ENCODE measurements at regions not wholly inside any gene's neighbourhood (a gene's known extent, or its start where the extent isn't known, plus 50 kb on each side); places are given as distances from the start of the nearest gene placed in this dataset.

- H3K36me3 ChIP-seq (ENCODE audit: control insufficient read depth, insufficient read depth, low read length): no peaks in the 10 kb centered on the region
- H3K27me3 ChIP-seq (replicated peaks; ENCODE audit: control insufficient read depth, insufficient read depth, low read length): no peaks in the 10 kb centered on the region
- no peak overlapping the region for H3K4me3 ChIP-seq (replicated peaks; ENCODE audit: low read depth, low read length)
- no peak for DNase-seq (ENCODE audit: extremely low read depth, insufficient read length)
- no peak for TF ChIP-seq CTCF (IDR thresholded peaks at IDR 0.05; ENCODE audit: insufficient read depth, low read length, poor library complexity, severe bottlenecking)
These were observed 731.4 kb downstream of the LTN1 start for GRCh38 chr21:28261298-28261697.

- Histone ChIP-seq H3K27me3 (replicated peaks; ENCODE audit: control insufficient read depth, insufficient read depth, low read length) (no peaks in the 10 kb centered on the region), H3K4me3 (replicated peaks; ENCODE audit: low read depth, low read length) (no peak overlapping the region), H3K36me3 (ENCODE audit: control insufficient read depth, insufficient read depth, low read length) (no peaks in the 10 kb centered on the region)
- TF ChIP-seq CTCF (IDR thresholded peaks at IDR 0.05; ENCODE audit: insufficient read depth, low read length, poor library complexity, severe bottlenecking): no peak
- DNase-seq (ENCODE audit: extremely low read depth, insufficient read length): no peak
These were observed 735.4 kb downstream of the LTN1 start for GRCh38 chr21:28257276-28257675.

- no peak for DNase-seq (ENCODE audit: extremely low read depth, insufficient read length)
- Histone ChIP-seq H3K4me3 (replicated peaks; ENCODE audit: low read depth, low read length) (no peak overlapping the region), H3K36me3 (ENCODE audit: control insufficient read depth, insufficient read depth, low read length) (no peaks in the 10 kb centered on the region), H3K27me3 (replicated peaks; ENCODE audit: control insufficient read depth, insufficient read depth, low read length) (no peaks in the 10 kb centered on the region)
- TF ChIP-seq CTCF (IDR thresholded peaks at IDR 0.05; ENCODE audit: insufficient read depth, low read length, poor library complexity, severe bottlenecking): no peak
These were observed 735.8 kb downstream of the LTN1 start for GRCh38 chr21:28256837-28257236.

GRCh38 chr21:28256420-28256831 is 736.3 kb downstream of the LTN1 start:
- no peaks in the 10 kb centered on the region for H3K27me3 ChIP-seq (replicated peaks; ENCODE audit: control insufficient read depth, insufficient read depth, low read length)
- no peaks in the 10 kb centered on the region for H3K36me3 ChIP-seq (ENCODE audit: control insufficient read depth, insufficient read depth, low read length)
- TF ChIP-seq CTCF (IDR thresholded peaks at IDR 0.05; ENCODE audit: insufficient read depth, low read length, poor library complexity, severe bottlenecking): no peak
- DNase-seq (ENCODE audit: extremely low read depth, insufficient read length): no peak
- H3K4me3 ChIP-seq (replicated peaks; ENCODE audit: low read depth, low read length): no peak overlapping the region

- no peaks in the 10 kb centered on the region for H3K27me3 ChIP-seq (replicated peaks; ENCODE audit: control insufficient read depth, insufficient read depth, low read length)
- TF ChIP-seq CTCF (IDR thresholded peaks at IDR 0.05; ENCODE audit: insufficient read depth, low read length, poor library complexity, severe bottlenecking): no peak
- no peak for DNase-seq (ENCODE audit: extremely low read depth, insufficient read length)
- no peak overlapping the region for H3K4me3 ChIP-seq (replicated peaks; ENCODE audit: low read depth, low read length)
- H3K36me3 ChIP-seq (ENCODE audit: control insufficient read depth, insufficient read depth, low read length): no peaks in the 10 kb centered on the region
These were observed 738.7 kb downstream of the LTN1 start for GRCh38 chr21:28253961-28254360.

GRCh38 chr21:28253338-28253737 is 739.3 kb downstream of the LTN1 start:
- H3K36me3 ChIP-seq (ENCODE audit: control insufficient read depth, insufficient read depth, low read length): no peaks in the 10 kb centered on the region
- H3K27me3 ChIP-seq (replicated peaks; ENCODE audit: control insufficient read depth, insufficient read depth, low read length): no peaks in the 10 kb centered on the region
- DNase-seq (ENCODE audit: extremely low read depth, insufficient read length): no peak
- no peak for TF ChIP-seq CTCF (IDR thresholded peaks at IDR 0.05; ENCODE audit: insufficient read depth, low read length, poor library complexity, severe bottlenecking)
- no peak overlapping the region for H3K4me3 ChIP-seq (replicated peaks; ENCODE audit: low read depth, low read length)
